Left ventricle myocardium superior (tissue), 1 donor: ENCODE measurements at regions not wholly inside any gene's neighbourhood (a gene's known extent, or its start where the extent isn't known, plus 50 kb on each side); places are given as distances from the start of the nearest gene placed in this dataset.
A peak's percentile ranks its signal among the peaks of the same experiment; 100 is the strongest.
"Not testable (repeated sequence)": the region's sequence is repeated elsewhere in the genome, so short reads cannot be mapped to it uniquely, and the experiment has no call there.

Experiments
- ATAC-seq: fragments of 200-7000 bp; cut with Tn5 transposase; one replicate; pipeline ENCODE4 v1.9.1; 2020; ENCODE audit warnings: mild to moderate bottlenecking, moderate library complexity
- DNase-seq: peaks from one replicate; pipeline ENCODE4 v3.0.0-alpha.2; 2020
- intact Hi-C: fragments of 100-400 bp; cut with micrococcal nuclease; formaldehyde crosslinking; loops from one replicate; pipeline ENCODE4 v1.11.0; 2022
- donor health status: DM: no; HTN: yes; CAD: no; lungs with severe emphysema.

DNA sequence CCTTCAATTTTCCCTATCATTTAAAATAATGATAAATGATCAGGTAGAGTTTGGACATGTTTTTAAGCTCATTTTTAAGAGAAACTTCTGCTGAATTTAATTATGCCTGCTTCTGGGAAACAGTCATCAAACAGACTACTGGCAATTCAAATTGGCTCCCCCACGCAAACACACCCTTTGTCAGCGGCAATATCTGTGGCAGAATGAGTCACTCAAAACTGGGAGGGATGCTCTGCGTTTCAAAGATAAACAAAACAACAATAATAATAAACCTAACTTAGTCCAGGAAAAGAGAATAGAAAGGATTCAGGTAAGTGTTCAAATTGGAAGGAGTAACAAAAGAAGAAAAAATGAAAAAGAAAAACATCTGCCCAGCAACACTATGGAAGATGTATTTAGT is 108.1 kb upstream of the ERCC4 start:
- intact Hi-C loops, result no loop called here
- ATAC-seq, result no peak
- no peak for DNase-seq

DNA sequence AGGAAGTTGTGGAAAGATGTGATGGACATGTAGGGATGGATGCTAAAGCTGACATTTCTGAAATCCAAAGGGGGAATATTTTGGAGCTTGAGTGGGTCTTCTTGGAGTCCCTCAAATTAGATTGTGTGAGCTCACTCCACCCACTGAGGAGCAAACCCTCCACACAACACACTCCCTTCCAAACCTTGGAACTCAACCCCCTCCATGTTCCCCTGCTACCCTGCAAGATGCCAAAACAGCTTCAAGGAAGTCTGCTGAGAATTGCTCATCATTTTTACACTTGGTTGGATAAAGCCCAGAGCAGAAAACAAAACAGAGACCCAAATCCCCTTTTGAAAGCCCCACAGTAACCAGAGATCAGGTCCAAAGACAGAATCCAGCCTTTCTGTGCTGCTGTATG is 103.3 kb upstream of the ERCC4 start:
- no peak for DNase-seq
- intact Hi-C loops, result no loop called here

DNA sequence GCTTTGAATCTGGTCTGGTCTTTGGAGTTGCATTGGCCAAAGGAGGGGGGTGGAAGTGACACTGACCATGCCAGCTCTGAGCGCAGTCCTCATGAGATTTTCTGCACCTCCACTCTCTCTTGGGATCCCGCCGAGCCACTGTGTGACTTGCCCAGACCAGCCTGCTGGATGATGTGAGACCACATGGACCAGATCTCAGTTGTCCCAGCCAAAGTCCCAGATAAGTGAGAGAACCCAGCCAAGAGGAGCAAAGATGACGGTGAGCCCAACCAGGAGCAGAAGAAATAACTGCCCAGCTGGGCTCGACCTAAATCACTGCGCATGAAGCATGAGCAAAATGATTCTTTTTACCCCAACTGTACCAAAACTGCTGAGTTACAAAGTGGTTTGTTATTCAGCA is 96.5 kb upstream of the ERCC4 start:
- intact Hi-C loops, result no loop called here
- peak; percentile 65 for ATAC-seq

More for the DNA sequence above, 103.3 kb upstream of the ERCC4 start:
- no peak for ATAC-seq

DNA sequence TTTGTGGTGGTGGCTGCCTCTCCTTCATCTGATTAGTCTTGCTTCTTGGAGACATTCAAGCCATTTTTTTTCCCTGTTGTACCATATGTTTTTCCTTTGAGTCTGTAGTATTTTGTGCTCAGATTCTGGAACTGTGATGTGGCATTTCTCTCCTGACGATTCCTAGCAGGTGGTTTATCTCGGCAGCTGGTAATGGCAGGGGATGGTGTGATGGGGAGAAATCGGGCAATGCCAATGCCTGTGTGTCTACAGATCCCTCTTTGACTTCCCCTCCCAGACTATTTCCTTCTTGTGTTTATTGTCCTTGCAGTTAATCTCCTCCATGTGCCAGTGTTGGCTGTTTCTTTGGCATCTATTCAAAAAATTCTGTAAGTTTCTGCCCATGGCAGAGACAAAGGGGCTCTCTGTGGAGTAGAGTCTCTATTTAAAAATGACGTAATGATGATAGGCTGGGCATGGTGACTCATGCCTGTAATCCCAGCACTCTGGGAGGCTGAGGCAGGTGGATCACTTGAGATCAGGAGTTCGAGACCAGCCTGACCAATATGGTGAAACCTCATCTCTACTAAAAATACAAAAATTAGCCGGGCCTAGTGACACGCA is 90.2 kb upstream of the ERCC4 start:
- intact Hi-C loops, result no loop called here
- ATAC-seq (no peak), DNase-seq (no peak)

More for the DNA sequence above, 96.5 kb upstream of the ERCC4 start:
- no peak for DNase-seq

DNA sequence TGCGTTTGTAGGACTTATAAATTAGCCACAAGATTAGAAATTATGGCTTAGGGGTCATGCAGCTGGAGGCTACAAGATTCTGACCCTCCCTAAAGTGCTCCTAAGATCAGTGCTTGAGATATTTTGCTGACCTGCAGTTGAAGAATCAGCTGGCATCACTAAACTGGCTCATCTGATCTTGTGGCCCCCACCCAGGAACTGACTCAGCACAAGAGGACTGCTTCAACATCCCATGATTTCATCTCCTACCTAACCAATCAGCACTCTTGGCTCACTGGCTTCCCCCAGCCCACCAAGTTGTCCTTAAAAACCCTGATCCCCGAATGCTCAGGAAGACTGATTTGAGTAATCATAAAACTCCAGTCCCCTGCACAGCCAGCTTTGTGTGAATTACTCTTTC is 86.4 kb upstream of the ERCC4 start:
- ATAC-seq (no peak), DNase-seq (no peak)
- intact Hi-C loops, result no loop called here

DNA sequence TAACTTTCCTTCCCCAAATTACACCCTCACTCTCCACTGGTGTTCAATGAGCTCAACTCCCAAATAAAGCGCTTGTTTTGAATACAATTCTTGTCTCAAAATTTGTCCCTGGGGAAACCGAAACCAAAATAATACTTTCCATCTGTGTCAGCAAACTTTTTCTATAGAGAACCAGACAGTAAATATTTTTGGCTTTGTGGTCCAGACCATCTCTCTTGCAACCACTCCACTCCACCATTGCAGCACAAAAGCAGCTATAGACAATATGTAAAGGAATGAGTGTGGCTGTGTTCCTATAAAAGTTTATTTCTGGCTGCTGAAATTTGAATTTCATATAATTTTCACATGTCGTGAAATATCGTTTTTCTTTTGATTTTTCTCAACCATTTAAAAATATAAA is 84.6 kb upstream of the ERCC4 start:
- ATAC-seq (no peak), DNase-seq (no peak)
- intact Hi-C loops, result no loop called here

DNA sequence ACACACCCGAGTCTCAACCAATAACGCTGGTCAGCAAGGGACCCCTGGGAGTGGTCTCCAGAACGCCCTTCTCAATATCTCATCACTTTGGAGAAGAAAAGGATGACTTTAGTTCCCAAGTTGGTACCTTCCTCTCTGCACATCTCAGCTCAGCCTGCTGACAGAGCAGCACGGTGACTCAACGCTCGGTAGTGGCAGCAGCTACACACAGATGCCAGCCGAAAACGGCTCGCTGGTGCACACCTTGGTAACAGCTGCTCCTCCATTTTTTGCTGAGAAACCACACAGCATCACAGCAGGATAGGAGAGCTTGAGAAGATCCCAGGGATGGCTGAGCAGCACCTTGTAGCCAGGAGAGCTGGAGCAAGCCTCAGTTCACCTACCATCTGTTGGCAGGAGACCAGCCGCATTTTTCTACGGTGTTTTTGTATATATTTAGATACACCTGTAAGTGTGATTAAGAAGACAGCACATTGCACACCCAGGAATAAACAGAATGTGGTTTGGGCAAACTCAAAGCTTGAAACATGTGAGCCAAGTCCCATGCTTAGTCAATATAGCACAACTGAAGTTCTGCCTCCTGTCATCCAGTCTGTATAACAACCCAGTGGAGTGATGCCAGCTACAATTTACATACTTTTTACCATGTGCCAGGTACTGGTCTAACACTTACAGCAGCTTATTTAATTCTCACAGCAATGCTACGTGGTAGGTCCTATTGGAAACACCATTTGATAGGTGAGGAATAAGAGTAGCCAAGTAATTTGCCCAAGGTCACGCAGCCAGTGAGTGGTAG is 83.8 kb upstream of the ERCC4 start:
- no peak for ATAC-seq
- no peak for DNase-seq
- intact Hi-C loops, result no loop called here

DNA sequence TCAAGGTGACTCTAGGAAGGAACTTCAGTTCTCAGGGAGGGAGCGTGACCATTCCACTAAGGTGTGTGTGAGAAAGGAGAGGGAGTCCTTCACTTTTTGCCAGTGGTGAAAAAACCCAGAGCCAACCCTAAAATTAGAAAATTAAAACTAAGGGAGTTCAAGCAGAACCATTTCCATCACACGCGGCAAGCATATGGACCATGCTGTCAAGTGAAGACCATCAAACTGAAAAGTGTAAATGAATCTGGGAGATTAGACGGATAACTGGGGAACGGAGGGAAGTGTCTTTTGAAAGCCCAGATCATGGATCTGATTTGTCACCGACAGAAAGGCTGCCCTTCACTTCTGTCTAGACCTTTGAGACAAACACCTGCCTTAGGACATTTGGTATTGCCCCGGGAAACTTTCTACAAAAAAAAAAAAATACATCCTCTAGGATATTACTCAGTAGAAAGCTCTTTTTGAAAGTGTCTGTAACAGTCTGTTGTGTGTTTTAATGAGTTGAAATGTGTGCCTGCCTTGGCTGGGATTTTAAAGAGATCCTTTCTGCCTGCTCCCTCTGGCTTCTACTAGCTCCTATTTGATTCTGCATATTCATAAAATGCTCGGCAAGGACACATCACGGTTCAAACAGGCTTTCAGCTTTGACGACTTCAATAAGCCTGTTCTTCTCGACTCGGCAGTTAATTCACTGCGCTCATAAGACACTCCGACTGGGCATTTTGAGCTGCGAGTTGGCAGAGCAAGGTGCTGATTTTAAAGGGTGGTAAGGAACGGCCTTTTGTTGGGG is 81.4 kb upstream of the ERCC4 start:
- intact Hi-C loops, result no loop called here
- no peak for ATAC-seq
- DNase-seq, result no peak

DNA sequence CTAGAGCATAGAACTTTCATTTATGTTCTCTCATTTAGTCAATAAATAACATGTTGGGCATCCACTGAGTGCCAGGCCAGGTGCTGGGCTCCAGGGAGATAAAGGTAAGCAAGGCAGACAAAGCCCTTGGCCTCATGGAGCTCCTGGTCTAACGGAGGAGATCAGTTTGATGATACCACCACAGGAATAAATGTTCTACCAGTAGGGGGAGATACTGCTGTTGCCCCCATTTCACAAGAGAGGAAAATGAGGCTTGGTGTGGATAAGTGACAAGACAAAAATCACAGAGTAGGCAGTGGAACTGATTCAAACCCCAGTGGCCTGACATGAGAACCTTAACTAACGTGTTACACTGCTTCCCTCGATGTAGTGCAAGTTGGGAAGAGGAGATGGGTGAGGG is 80.4 kb upstream of the ERCC4 start:
- intact Hi-C loops, result no loop called here
- ATAC-seq, result no peak
- DNase-seq, result no peak

DNA sequence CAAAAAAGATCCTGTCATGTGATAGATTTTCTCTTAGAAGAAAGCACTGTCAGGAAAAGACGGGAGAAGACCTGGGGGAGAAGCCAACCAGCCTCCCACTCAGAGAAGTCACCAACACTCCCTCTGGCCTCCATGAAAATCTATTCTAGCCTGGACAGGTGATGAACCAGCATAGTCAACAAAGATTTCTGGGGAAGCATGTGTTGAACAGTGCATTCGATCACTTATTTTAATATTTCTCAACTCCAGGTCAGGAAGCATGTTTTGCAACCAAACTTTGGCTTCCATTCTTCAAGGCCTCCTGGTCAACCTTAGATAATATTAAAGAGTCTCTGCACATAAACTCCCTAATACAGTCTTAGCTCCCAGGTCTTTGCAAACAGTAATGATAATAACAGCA is 74.7 kb upstream of the ERCC4 start:
- ATAC-seq, result no peak
- DNase-seq, result no peak
- intact Hi-C loops, result no loop called here

DNA sequence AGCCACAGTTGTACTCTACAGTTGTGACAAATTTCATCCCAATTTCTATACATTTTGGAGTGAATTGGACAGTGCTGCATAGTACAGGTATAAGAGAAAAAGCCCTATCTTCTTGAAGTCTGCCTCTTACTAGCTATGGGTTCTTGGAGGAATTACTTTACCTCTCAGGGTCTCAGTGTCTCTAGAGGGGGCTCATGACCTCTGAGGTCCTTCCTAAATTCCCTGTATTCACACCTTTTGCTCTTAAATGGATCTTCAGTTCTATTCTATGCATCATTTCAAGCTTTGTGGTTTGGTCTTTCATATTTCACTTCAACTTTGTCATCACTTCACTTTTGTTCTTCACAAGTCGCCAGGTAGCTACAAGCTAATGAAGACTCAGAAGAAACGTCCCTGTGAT is 71.2 kb upstream of the ERCC4 start:
- intact Hi-C loops, result no loop called here

DNA sequence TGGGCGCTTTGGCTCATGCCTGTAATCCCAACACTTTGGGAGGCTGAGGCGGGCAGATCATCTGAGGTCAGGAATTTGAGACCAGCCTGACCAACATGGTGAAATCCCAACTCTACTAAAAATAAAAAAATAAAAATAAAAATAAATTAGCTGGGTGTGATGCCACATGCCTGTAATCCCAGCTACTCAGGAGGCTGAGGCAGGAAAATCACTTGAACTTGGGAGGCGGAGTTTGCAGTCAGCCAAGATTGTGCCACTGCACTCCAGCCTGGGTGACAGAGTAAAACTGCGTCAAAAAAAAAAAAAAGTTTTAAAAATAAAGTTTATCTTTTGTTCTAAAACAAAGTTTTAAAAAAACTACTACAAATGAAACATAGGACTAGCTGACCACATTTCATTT is 69.8 kb upstream of the ERCC4 start:
- DNase-seq, intact Hi-C loops, ATAC-seq: not testable (repeated sequence)

More for the DNA sequence above, 71.2 kb upstream of the ERCC4 start:
- DNase-seq (no peak), ATAC-seq (no peak)

DNA sequence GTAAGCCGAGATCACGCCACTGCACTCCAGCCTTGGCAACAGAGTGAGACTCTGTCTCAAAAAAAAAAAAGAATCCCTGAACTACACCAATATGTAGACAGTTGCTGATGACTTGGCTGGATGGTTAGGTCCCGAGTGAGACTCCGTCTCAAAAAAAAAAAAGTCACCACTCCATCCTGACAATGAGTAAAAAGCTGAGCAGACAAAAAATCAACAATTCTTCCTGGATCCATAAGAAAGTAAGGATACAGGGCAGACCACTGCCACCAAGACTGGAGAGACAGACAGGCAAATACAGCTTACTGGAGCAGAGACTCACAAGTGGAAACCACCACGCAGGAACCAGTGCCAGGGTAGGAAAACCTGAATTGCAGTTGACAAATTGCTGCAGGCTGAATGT is 67.1 kb upstream of the ERCC4 start:
- DNase-seq (no peak), ATAC-seq (no peak)
- intact Hi-C loops, result no loop called here

DNA sequence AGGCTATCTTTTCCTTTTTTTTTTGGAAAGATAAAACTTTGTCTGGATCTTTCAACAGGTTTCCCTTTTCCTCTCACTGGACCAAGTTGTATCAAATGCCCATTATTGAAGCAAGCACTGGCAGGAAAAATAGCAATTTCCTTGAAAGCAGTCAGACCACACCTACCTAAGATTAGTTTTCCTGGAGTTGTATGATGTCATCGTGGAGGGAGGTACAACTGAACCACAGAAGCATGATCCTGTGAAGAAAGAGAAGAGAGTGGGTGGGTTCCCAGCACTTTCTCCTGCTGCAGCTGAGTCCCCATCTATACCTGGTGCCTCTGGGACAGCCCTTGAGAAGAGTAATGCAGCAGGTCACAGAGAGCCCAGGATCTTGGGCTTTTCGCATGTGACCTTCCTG is 63.6 kb upstream of the ERCC4 start:
- intact Hi-C loops, result no loop called here
- no peak for ATAC-seq

DNA sequence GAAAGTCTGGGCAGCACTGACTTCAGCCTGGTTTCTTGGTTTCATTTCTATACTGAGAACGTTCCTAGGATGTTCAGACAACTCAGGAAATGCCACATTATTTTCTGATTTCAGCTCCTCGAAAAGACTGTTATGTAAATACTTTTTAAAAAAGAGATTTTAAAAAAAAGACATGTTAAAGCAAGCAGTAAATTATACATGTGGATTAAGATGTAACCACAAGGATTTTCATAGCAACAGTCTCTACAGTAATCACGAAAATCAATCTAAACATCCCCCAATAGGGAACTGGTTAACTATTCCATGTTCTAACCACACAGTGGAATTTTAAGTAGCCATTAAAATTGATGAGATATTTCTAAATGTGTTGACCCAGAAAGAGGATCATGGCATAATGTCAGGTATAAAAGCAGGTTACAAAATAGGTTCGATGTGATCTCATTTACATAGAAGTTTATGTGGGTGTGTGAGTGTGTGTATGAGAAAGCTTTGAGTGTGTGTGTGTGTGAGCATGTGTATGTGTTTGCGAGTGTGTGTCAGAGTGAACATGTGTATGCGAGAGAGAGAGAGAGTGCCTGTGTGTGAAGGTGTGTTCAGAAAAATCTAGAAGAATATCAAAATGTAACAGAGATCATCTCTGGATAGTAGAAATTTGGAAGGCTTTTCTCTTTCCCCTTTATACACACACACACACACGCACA is 63.0 kb upstream of the ERCC4 start:
- DNase-seq, result no peak

More for the DNA sequence above, 63.6 kb upstream of the ERCC4 start:
- no peak for DNase-seq

DNA sequence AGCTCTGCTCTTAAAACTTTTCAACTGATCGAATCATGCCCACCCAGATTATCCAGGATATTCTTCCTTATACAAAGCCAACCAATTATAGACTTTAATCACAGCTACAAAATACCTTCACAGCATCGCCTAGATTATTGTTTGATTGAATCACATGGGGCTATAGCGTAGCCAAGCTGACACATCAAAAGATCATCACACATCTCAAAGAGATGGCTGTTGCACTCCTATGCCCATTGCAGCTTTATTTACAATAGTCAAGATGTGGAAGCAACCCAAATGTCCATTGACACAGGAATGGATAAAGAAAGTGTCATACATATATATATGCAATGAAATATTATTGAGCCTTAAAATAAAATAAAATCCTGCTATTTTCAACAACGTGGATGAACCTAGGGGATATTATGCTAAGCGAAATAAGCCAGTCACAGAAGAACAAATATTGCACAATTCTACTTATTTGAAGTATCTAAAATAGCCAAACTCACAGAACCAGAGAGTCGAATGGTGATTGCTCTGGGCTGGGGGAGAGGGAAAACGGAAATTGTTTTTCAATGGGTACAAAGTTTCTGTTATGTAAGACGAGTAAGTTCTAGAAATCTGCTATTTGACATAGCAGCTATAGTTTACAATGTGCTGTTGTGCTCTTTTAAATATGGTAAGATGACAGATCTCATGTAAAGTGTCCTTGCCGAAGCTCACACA is 60.9 kb upstream of the ERCC4 start:
- intact Hi-C loops, result no loop called here

More for the DNA sequence above, 63.0 kb upstream of the ERCC4 start:
- intact Hi-C loops, result no loop called here
- no peak for ATAC-seq

DNA sequence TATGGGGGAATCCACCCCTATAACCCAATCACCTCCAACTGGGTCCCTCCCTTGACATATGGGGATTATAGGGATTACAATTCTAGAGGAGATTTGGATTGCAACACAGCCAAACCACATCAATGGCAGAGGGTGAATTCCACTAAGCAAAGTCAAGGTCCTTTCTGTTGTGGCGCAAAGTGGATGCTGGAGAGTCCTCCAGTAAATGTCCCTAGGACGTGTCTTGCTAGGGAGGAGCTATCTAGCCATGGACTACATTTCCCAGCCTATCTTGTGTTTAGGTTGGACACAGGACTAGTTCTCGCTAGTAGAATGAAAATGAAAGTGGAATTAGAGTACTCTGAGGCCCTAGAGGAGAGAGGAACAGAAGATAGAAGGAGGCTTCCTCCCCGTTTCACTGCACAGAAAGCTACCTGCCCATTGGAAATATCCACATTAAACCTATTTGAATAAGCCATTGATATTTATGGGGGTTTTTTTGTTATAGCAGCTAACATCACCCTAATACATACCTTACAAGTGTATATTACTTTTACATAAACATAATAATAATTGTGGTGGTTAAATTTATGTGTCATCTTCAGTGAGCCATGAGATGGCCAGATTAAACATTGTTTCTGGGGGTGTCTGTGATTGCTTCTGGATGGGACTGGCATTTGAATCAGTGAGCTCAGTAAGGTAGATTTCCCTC is 56.7 kb upstream of the ERCC4 start:
- intact Hi-C loops, result no loop called here
- ATAC-seq (no peak), DNase-seq (no peak)

More for the DNA sequence above, 60.9 kb upstream of the ERCC4 start:
- DNase-seq (no peak), ATAC-seq (no peak)

DNA sequence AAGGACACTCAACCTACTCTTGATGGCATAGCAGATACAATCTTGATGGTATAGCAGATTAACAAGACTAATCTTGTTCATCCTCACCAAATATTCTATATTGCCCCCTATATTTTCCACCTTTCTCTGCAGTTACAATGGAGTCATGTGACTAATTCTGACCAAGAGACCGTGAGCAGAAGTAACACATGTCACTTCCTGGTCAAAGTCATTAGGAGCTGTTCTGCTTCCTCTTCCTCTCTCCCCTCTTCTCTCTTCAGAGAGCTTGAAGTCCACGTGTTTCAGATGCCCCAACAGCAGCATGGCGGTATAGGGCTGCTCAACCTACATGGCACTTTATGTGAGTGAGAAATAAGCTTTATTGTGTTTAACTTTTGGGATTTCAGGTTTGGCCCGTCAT is 55.3 kb upstream of the ERCC4 start:
- intact Hi-C loops, result no loop called here
- DNase-seq (no peak), ATAC-seq (no peak)
